Upper lobe of left lung (tissue), 6 donors: ENCODE measurements at regions not wholly inside any gene's neighbourhood (a gene's known extent, or its start where the extent isn't known, plus 50 kb on each side); places are given as distances from the start of the nearest gene placed in this dataset.
A peak's percentile ranks its signal among the peaks of the same experiment; 100 is the strongest.

Source experiments
- ATAC-seq, 2 donors: fragments of 200-7000 bp; cut with Tn5 transposase; one replicate each; pipeline ENCODE4 v1.9.1; 2022; ENCODE audit warnings: mild to moderate bottlenecking in 2 of 2, moderate library complexity in 2 of 2; ENCODE audit not compliant: low FRiP score in 2 of 2
- DNase-seq, 2 donors: peaks; one replicate each; pipeline ENCODE4 v3.0.0-alpha.2; 2019 to 2020
- H3K27ac ChIP-seq, 4 donors: fragments of 200-600 bp; sonication (generic); one replicate each; pipeline ENCODE4 v1.5.1; 2016 to 2019
- H3K27me3 ChIP-seq, 4 donors: fragments of 200-600 bp; sonication (generic); one replicate each; pipeline ENCODE4 v1.5.1; 2017 to 2019
- H3K36me3 ChIP-seq, 4 donors: fragments of 200-600 bp; sonication (generic); one replicate each; pipeline ENCODE4 v1.5.1; 2016 to 2019
- H3K4me1 ChIP-seq, 4 donors: fragments of 200-600 bp; sonication (generic); one replicate each; pipeline ENCODE4 v1.5.1; 2018 to 2019
- H3K4me3 ChIP-seq, 4 donors: fragments of 200-600 bp; sonication (generic); one replicate each; pipeline ENCODE4 v1.5.1; 2017 to 2019; ENCODE audit warnings: mild to moderate bottlenecking in 2 of 4, moderate library complexity in 1 of 4
- H3K9me3 ChIP-seq, 4 donors: fragments of 200-600 bp; sonication (generic); one replicate each; pipeline ENCODE4 v1.5.1; 2018 to 2019
- CTCF ChIP-seq, 6 experiments: fragments of 450-650 bp in 4 of 6; fragments of 200-600 bp in 2 of 6; sonication (generic) in 2 of 6; IDR thresholded peaks; one replicate each; pipeline ENCODE4 v1.5.1; 2016 to 2019; ENCODE audit warnings: antibody characterized with exemption in 6 of 6
- EP300 ChIP-seq, 4 donors: sonication (generic); formaldehyde crosslinking; IDR thresholded peaks; one replicate each; pipeline ENCODE4 v1.5.1; 2017; ENCODE audit warnings: antibody characterized with exemption in 4 of 4, control low read depth in 2 of 4
- POLR2A ChIP-seq, 4 donors: fragments of 450-650 bp; IDR thresholded peaks; one replicate each; pipeline ENCODE4 v1.5.1; 2016 to 2017; ENCODE audit warnings: antibody characterized with exemption in 4 of 4, mild to moderate bottlenecking in 2 of 4
- POLR2AphosphoS5 ChIP-seq, 2 donors: sonication (generic); formaldehyde crosslinking; IDR thresholded peaks; one replicate each; pipeline ENCODE4 v1.5.1; 2017; ENCODE audit warnings: antibody characterized with exemption in 2 of 2
- WGBS, 2 donors: methylation state at CpG; one replicate each; pipeline ENCODE4 v1.1.5; 2017 to 2018; 5-methylcytosine and 5-hydroxymethylcytosine counted together
- donor health status: DM: no; HTN: no; CAD: no; lungs with moderate emphysema.
- donor health status: DM: no; HTN: yes; CAD: no; lungs with severe emphysema.

- ATAC-seq (no peak), DNase-seq (no peak)
- Histone ChIP-seq H3K27me3 (no peaks in the 10 kb centered on the region), H3K4me3 (no peak overlapping the region), H3K9me3 (no peaks in the 10 kb centered on the region), H3K36me3 (no peaks in the 10 kb centered on the region), H3K4me1 (peaks cover 3 to 8% (median 5%) of the 10 kb centered on the region in 4 donors), H3K27ac (no peak overlapping the region)
- WGBS, 2 donors, result 93 to 96% methylated on average over 4 of the region's 4 CpGs
- TF ChIP-seq POLR2A (IDR thresholded peaks at IDR 0.05), result no peak
- no peak for TF ChIP-seq CTCF (IDR thresholded peaks at IDR 0.05)
- TF ChIP-seq POLR2AphosphoS5 (IDR thresholded peaks at IDR 0.05), result no peak
- TF ChIP-seq EP300 (IDR thresholded peaks at IDR 0.05), result no peak
Measured at GRCh38 chr1:227445092-227445674, 118.2 kb upstream of the ZNF678 start.

- H3K36me3 ChIP-seq, result no peaks in the 10 kb centered on the region
- no peak overlapping the region for H3K27ac ChIP-seq
- H3K9me3 ChIP-seq, result no peaks in the 10 kb centered on the region
- H3K27me3 ChIP-seq, result no peaks in the 10 kb centered on the region
- DNase-seq (no peak), ATAC-seq (no peak)
- 43 to 47% methylated on average over 7 of the region's 7 CpGs for WGBS, 2 donors
- peaks cover 3 to 13% (median 5%) of the 10 kb centered on the region in 4 donors for H3K4me1 ChIP-seq
- TF ChIP-seq POLR2A (IDR thresholded peaks at IDR 0.05) (no peak), POLR2AphosphoS5 (IDR thresholded peaks at IDR 0.05) (no peak), EP300 (IDR thresholded peaks at IDR 0.05) (no peak)
- H3K4me3 ChIP-seq, result no peak overlapping the region
Measured at GRCh38 chr1:227440182-227440581, 121.9 kb upstream of the CDC42BPA start.

- DNase-seq (no peak), ATAC-seq (peak; percentile 52 to 82)
- Histone ChIP-seq H3K4me1 (peaks cover 3 to 13% (median 6%) of the 10 kb centered on the region in 4 donors), H3K9me3 (no peaks in the 10 kb centered on the region), H3K27ac (peak overlapping the region in 1 of 4 donors; percentile 54), H3K4me3 (peak overlapping the region in 3 of 4 donors; percentile 18 to 41 (median 33)), H3K27me3 (no peaks in the 10 kb centered on the region), H3K36me3 (no peaks in the 10 kb centered on the region)
- TF ChIP-seq CTCF (IDR thresholded peaks at IDR 0.05) (peak in 5 of 6 experiments; percentile 15 to 55 (median 53)), POLR2AphosphoS5 (IDR thresholded peaks at IDR 0.05) (no peak)
- WGBS, 2 donors, result 4 to 8% methylated on average over 7 of the region's 7 CpGs
Measured at GRCh38 chr1:227437495-227438008, 119.3 kb upstream of the CDC42BPA start.

- H3K27ac ChIP-seq, result no peak overlapping the region
- ATAC-seq, result no peak
Measured at GRCh38 chr1:227434808-227435444, 116.6 kb upstream of the CDC42BPA start.

More at GRCh38 chr1:227434808-227435444, 116.6 kb upstream of the CDC42BPA start:
- DNase-seq, result no peak
- no peaks in the 10 kb centered on the region for H3K27me3 ChIP-seq
- H3K4me1 ChIP-seq, result peaks cover 16 to 23% (median 17%) of the 10 kb centered on the region in 4 donors
- no peaks in the 10 kb centered on the region for H3K9me3 ChIP-seq
- 83 to 86% methylated on average over 3 of the region's 3 CpGs for WGBS, 2 donors
- H3K4me3 ChIP-seq, result no peak overlapping the region
- no peak for TF ChIP-seq POLR2A (IDR thresholded peaks at IDR 0.05)
- TF ChIP-seq POLR2AphosphoS5 (IDR thresholded peaks at IDR 0.05), result no peak
- no peak for TF ChIP-seq EP300 (IDR thresholded peaks at IDR 0.05)
- TF ChIP-seq CTCF (IDR thresholded peaks at IDR 0.05), result no peak
- H3K36me3 ChIP-seq, result no peaks in the 10 kb centered on the region
